ENCODE measurements at regions not wholly inside any gene's neighbourhood (a gene's known extent, or its start where the extent isn't known, plus 50 kb on each side); places are given as distances from the start of the nearest gene placed in this dataset.

DNA sequence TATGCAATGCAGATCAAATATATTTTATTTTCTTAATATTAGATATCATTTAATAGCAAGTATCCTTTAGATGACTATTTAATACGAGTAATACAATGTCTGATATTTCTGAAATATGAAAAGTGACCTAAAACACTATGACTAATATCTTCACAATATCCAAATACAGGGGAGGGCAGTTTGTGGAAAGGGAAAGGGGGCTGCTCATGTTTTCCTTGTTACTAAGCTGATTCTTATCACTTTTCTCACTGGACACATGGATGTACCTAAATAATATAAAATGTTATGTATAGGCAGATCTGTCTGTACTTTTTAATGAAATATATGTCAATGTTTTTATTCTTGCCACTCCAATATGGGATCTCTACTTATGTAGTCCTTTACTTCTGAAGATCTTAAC lies 1879.1 kb upstream of the ACO1 start:
- no peak overlapping the region for H2BK120ac ChIP-seq (ENCODE audit: low read depth, low read length, poor library complexity, severe bottlenecking)
- no peaks in the 10 kb centered on the region for H3K4me1 ChIP-seq (ENCODE audit: insufficient read depth, low read length)
- H2AFZ ChIP-seq (ENCODE audit: low read length): no peak overlapping the region
- TF ChIP-seq, protein P1, sequence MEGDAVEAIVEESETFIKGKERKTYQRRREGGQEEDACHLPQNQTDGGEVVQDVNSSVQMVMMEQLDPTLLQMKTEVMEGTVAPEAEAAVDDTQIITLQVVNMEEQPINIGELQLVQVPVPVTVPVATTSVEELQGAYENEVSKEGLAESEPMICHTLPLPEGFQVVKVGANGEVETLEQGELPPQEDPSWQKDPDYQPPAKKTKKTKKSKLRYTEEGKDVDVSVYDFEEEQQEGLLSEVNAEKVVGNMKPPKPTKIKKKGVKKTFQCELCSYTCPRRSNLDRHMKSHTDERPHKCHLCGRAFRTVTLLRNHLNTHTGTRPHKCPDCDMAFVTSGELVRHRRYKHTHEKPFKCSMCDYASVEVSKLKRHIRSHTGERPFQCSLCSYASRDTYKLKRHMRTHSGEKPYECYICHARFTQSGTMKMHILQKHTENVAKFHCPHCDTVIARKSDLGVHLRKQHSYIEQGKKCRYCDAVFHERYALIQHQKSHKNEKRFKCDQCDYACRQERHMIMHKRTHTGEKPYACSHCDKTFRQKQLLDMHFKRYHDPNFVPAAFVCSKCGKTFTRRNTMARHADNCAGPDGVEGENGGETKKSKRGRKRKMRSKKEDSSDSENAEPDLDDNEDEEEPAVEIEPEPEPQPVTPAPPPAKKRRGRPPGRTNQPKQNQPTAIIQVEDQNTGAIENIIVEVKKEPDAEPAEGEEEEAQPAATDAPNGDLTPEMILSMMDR (conservative IDR thresholded peaks at IDR 0.05): no peak
- no peak overlapping the region for H4K8ac ChIP-seq (replicated peaks; ENCODE audit: insufficient read length, low read depth, low read length)
- no peaks in the 10 kb centered on the region for H3K23me2 ChIP-seq (ENCODE audit: insufficient read length, low read depth, low read length, poor library complexity, severe bottlenecking)
- Mint-ChIP-seq H3K27ac (no peak overlapping the region), H3K4me3 (no peak overlapping the region), H3K9me3 (no peaks in the 10 kb centered on the region; a peak in 1 of 5 replicates), H3K36me3 (ENCODE audit: insufficient read depth in 1 of 3, low read depth in 3 of 3) (no peaks in the 10 kb centered on the region), H3K4me1 (no peaks in the 10 kb centered on the region; a peak in 2 of 4 replicates), H3K27me3 (ENCODE audit: low read depth) (no peaks in the 10 kb centered on the region)
- no peak overlapping the region for H3K56ac ChIP-seq (ENCODE audit: insufficient read length, low read depth, low read length)
- H4K91ac ChIP-seq (ENCODE audit: insufficient read length, low read depth, low read length): no peak overlapping the region
- H3K4ac ChIP-seq (ENCODE audit: low read depth, low read length): no peak overlapping the region
- no peak overlapping the region for H4K5ac ChIP-seq (ENCODE audit: insufficient read length, low read depth, low read length)
- H2AK5ac ChIP-seq (ENCODE audit: insufficient read length, low read length): no peak overlapping the region
- H3K23ac ChIP-seq (ENCODE audit: insufficient read length, low read depth, low read length): no peak overlapping the region
- H3K4me2 ChIP-seq (ENCODE audit: insufficient read depth, insufficient read length, low read length): no peak overlapping the region
- H3K27me3 ChIP-seq (ENCODE audit: insufficient read depth, low read length): no peaks in the 10 kb centered on the region
- H2BK5ac ChIP-seq (ENCODE audit: insufficient read length, low read length): no peak overlapping the region
- no peak overlapping the region for H3K27ac ChIP-seq (ENCODE audit: insufficient read length, low read depth, low read length)
- no peaks in the 10 kb centered on the region for H3K79me2 ChIP-seq (ENCODE audit: insufficient read depth, low read length)
- no peak for DNase-seq
- no peak overlapping the region for H2BK12ac ChIP-seq (ENCODE audit: insufficient read length, low read depth, low read length)
- H3T11ph ChIP-seq (ENCODE audit: low read length): no peak overlapping the region
- H3K14ac ChIP-seq (ENCODE audit: insufficient read depth, low read length): no peak overlapping the region
- H3K9me3 ChIP-seq (ENCODE audit: control insufficient read depth, low read depth, low read length): no peaks in the 10 kb centered on the region
- no peaks in the 10 kb centered on the region for H4K20me1 ChIP-seq (ENCODE audit: control insufficient read depth, insufficient read depth, insufficient read length)
- H3K9ac ChIP-seq (ENCODE audit: extremely low read depth, insufficient read length, low read length): no peak overlapping the region
- no peak overlapping the region for H3K18ac ChIP-seq (ENCODE audit: insufficient read length, low read depth, low read length)
- no CpG with 5 or more reads among the region's 1 CpG for WGBS (ENCODE audit: extremely low coverage, insufficient read length, low lambda C conversion rate)
- H2BK20ac ChIP-seq (ENCODE audit: low read depth, low read length, poor library complexity, severe bottlenecking): no peak overlapping the region
- H2BK15ac ChIP-seq (ENCODE audit: low read depth, low read length): no peak overlapping the region
- no peaks in the 10 kb centered on the region for H3K79me1 ChIP-seq (ENCODE audit: insufficient read depth, low read depth, low read length, poor library complexity, severe bottlenecking)

Measured in H9 (cell line).